ENCODE measurements at regions not wholly inside any gene's neighbourhood (a gene's known extent, or its start where the extent isn't known, plus 50 kb on each side); places are given as distances from the start of the nearest gene placed in this dataset.

- H3K4me3 ChIP-seq = no peak overlapping the region
Measured at GRCh38 chr2:41375901-41376300, 671.9 kb upstream of the PKDCC start.

GRCh38 chr2:41377837-41378236 is 670.0 kb upstream of the PKDCC start:
- no peak for ATAC-seq
- H3K4me1 ChIP-seq = no peaks in the 10 kb centered on the region
- H3K27me3 ChIP-seq = no peaks in the 10 kb centered on the region
- 86 to 87% methylated on average over 4 of the region's 4 CpGs for WGBS, 2 donors
- H3K36me3 ChIP-seq = no peaks in the 10 kb centered on the region
- H3K27ac ChIP-seq = no peak overlapping the region
- DNase-seq = no peak
- intact Hi-C loops (cut with DNase I) = no loop called here
- no peaks in the 10 kb centered on the region for H3K9me3 ChIP-seq
- TF ChIP-seq CTCF (IDR thresholded peaks at IDR 0.05) = no peak
- no peak overlapping the region for H3K4me3 ChIP-seq

More at GRCh38 chr2:41375901-41376300, 671.9 kb upstream of the PKDCC start:
- ATAC-seq (no peak), DNase-seq (no peak)
- H3K4me1 ChIP-seq = no peaks in the 10 kb centered on the region
- no peak for TF ChIP-seq CTCF (IDR thresholded peaks at IDR 0.05)
- H3K27ac ChIP-seq = no peak overlapping the region
- no peaks in the 10 kb centered on the region for H3K27me3 ChIP-seq
- H3K9me3 ChIP-seq = peaks cover 0 to 17% (median 8%) of the 10 kb centered on the region in 11 donors
- H3K36me3 ChIP-seq = no peaks in the 10 kb centered on the region
- intact Hi-C loops (cut with DNase I) = no loop called here

- WGBS, 2 donors = 92% methylated on average over 11 of the region's 11 CpGs
- Histone ChIP-seq H3K4me3 (no peak overlapping the region), H3K27me3 (no peaks in the 10 kb centered on the region), H3K9me3 (no peaks in the 10 kb centered on the region), H3K27ac (no peak overlapping the region), H3K4me1 (no peaks in the 10 kb centered on the region), H3K36me3 (no peaks in the 10 kb centered on the region)
- DNase-seq (no peak), ATAC-seq (no peak)
- intact Hi-C loops (cut with DNase I) = no loop called here
- no peak for TF ChIP-seq CTCF (IDR thresholded peaks at IDR 0.05)
Measured at GRCh38 chr2:41378420-41378819, 669.4 kb upstream of the PKDCC start.

- Histone ChIP-seq H3K27me3 (no peaks in the 10 kb centered on the region), H3K36me3 (no peaks in the 10 kb centered on the region), H3K27ac (no peak overlapping the region), H3K9me3 (no peaks in the 10 kb centered on the region), H3K4me3 (no peak overlapping the region), H3K4me1 (no peaks in the 10 kb centered on the region)
- 77 to 83% methylated on average over 13 of the region's 13 CpGs for WGBS, 2 donors
- TF ChIP-seq CTCF (IDR thresholded peaks at IDR 0.05) = no peak
- intact Hi-C loops (cut with DNase I) = no loop called here
- DNase-seq = no peak
- ATAC-seq = no peak
Measured at GRCh38 chr2:41379496-41380221, 668.2 kb upstream of the PKDCC start.

Measured in heart right ventricle (tissue), 16 donors.